WTC11 (cell line): ENCODE measurements at regions not wholly inside any gene's neighbourhood (a gene's known extent, or its start where the extent isn't known, plus 50 kb on each side); places are given as distances from the start of the nearest gene placed in this dataset.

Experiments
- ATAC-seq: fragments of 200-7000 bp; cut with Tn5 transposase; 2 replicates; pipeline ENCODE4 v1.10.0; 2021; ENCODE audit warnings: mild to moderate bottlenecking, moderate library complexity
- CTCF ChIA-PET: fragments of 300-600 bp; sonication (Branson Sonifier 250); formaldehyde crosslinking; loops from one replicate; lab custom pipeline; 2021; ENCODE audit warnings: antibody characterized with exemption; lab: Charles Lee
- POLR2A ChIA-PET: fragments of 350-600 bp; sonication (Branson Sonifier 250); formaldehyde crosslinking; loops from one replicate; lab custom pipeline; 2021; ENCODE audit warnings: antibody characterized with exemption; lab: Charles Lee
- DNase-seq: peaks from one replicate; pipeline ENCODE4 v3.0.0; 2021; ENCODE audit warnings: low spot score
- H3K27ac Mint-ChIP-seq: 2 replicates; pipeline ENCODE4 v1.8.0; 2021; ENCODE audit warnings: mixed read lengths
- H3K27me3 Mint-ChIP-seq: 2 replicates; pipeline ENCODE4 v1.8.0; 2021; ENCODE audit warnings: low read depth, mild to moderate bottlenecking, moderate library complexity, mixed read lengths
- H3K36me3 Mint-ChIP-seq: 2 replicates; pipeline ENCODE4 v1.8.0; 2021; ENCODE audit warnings: mixed read lengths
- H3K4me1 Mint-ChIP-seq: 2 replicates; pipeline ENCODE4 v1.8.0; 2022; ENCODE audit warnings: mixed read lengths
- H3K4me3 Mint-ChIP-seq: 2 replicates; pipeline ENCODE4 v1.8.0; 2021; ENCODE audit warnings: mild to moderate bottlenecking, moderate library complexity, mixed read lengths
- H3K9me3 Mint-ChIP-seq: 2 replicates; pipeline ENCODE4 v1.8.0; 2021; ENCODE audit warnings: mixed read lengths
- ATF1 ChIP-seq: sonication (generic); formaldehyde crosslinking; IDR thresholded peaks from 2 replicates; pipeline ENCODE4 v1.8.1; 2023; ENCODE audit warnings: mild to moderate bottlenecking, moderate library complexity, missing genetic modification reagents
- ESRRA ChIP-seq: sonication (generic); formaldehyde crosslinking; IDR thresholded peaks from 2 replicates; pipeline ENCODE4 v1.8.1; 2022; ENCODE audit warnings: mild to moderate bottlenecking, missing genetic modification reagents, borderline replicate concordance
- FOXK1 ChIP-seq: sonication (generic); formaldehyde crosslinking; IDR thresholded peaks from 2 replicates; pipeline ENCODE4 v1.8.0; 2022; ENCODE audit warnings: mild to moderate bottlenecking, moderate library complexity, missing genetic modification reagents
- FOXP1 ChIP-seq: sonication (generic); formaldehyde crosslinking; IDR thresholded peaks from 2 replicates; pipeline ENCODE4 v1.8.0; 2022; ENCODE audit warnings: missing genetic modification reagents, mild to moderate bottlenecking, moderate library complexity, borderline replicate concordance
- GABPB1 ChIP-seq: sonication (generic); formaldehyde crosslinking; IDR thresholded peaks from 2 replicates; pipeline ENCODE4 v1.8.1; 2023; ENCODE audit warnings: mild to moderate bottlenecking, missing genetic modification reagents
- HMGA2 ChIP-seq: fragments of 250-450 bp; sonication (Bioruptor Pico); IDR thresholded peaks from 2 replicates; pipeline ENCODE4 v1.4.0; 2021; ENCODE audit warnings: mild to moderate bottlenecking, moderate library complexity
- JUN ChIP-seq: sonication (generic); formaldehyde crosslinking; IDR thresholded peaks from 2 replicates; pipeline ENCODE4 v1.8.0; 2023; ENCODE audit warnings: mild to moderate bottlenecking, missing genetic modification reagents
- NR2C2 ChIP-seq: sonication (generic); formaldehyde crosslinking; IDR thresholded peaks from 2 replicates; pipeline ENCODE4 v1.8.0; 2022; ENCODE audit warnings: mild to moderate bottlenecking, missing genetic modification reagents
- RELA ChIP-seq: sonication (generic); formaldehyde crosslinking; IDR thresholded peaks from 2 replicates; pipeline ENCODE4 v1.8.1; 2022; ENCODE audit warnings: missing genetic modification reagents, mild to moderate bottlenecking, borderline replicate concordance
- RORB ChIP-seq: fragments of 250-450 bp; sonication (Bioruptor Pico); IDR thresholded peaks from 2 replicates; pipeline ENCODE4 v1.9.0; 2021; ENCODE audit warnings: mild to moderate bottlenecking
- SMAD3 ChIP-seq: sonication (generic); formaldehyde crosslinking; IDR thresholded peaks from 2 replicates; pipeline ENCODE4 v1.8.0; 2022; ENCODE audit warnings: missing genetic modification reagents, mild to moderate bottlenecking, borderline replicate concordance
- SMAD4 ChIP-seq: sonication (generic); formaldehyde crosslinking; IDR thresholded peaks from 2 replicates; pipeline ENCODE4 v1.8.0; 2022; ENCODE audit warnings: mild to moderate bottlenecking, missing genetic modification reagents
- SP1 ChIP-seq: sonication (generic); formaldehyde crosslinking; conservative IDR thresholded peaks from 2 replicates; pipeline ENCODE4 v1.8.1; 2022; ENCODE audit warnings: missing genetic modification reagents
- ZNF263 ChIP-seq: sonication (generic); formaldehyde crosslinking; IDR thresholded peaks from 2 replicates; pipeline ENCODE4 v1.8.1; 2022; ENCODE audit warnings: low read depth, mild to moderate bottlenecking, moderate library complexity, missing genetic modification reagents
- ZNF396 ChIP-seq: fragments of 250-450 bp; sonication (Bioruptor Pico); IDR thresholded peaks from 2 replicates; pipeline ENCODE4 v1.8.0; 2021; ENCODE audit warnings: mild to moderate bottlenecking, moderate library complexity, borderline replicate concordance
- TF ChIP-seq, protein P1 (sequence below): sonication (generic); formaldehyde crosslinking; IDR thresholded peaks from 2 replicates; pipeline ENCODE4 v1.8.0; 2023; ENCODE audit warnings: missing genetic modification reagents, mild to moderate bottlenecking, borderline replicate concordance
- TF ChIP-seq, protein P2 (sequence below): fragments of 200-600 bp; IDR thresholded peaks from 2 replicates; pipeline ENCODE4 v1.8.0; 2022; ENCODE audit warnings: antibody characterized with exemption
- TF ChIP-seq, protein P3 (sequence below): sonication (generic); formaldehyde crosslinking; IDR thresholded peaks from 2 replicates; pipeline ENCODE4 v1.8.0; 2023; ENCODE audit warnings: missing genetic modification reagents
- TF ChIP-seq, protein P4 (sequence below): sonication (generic); formaldehyde crosslinking; IDR thresholded peaks from 2 replicates; pipeline ENCODE4 v1.8.0; 2022; ENCODE audit warnings: mild to moderate bottlenecking, missing genetic modification reagents
- TF ChIP-seq, protein P5 (sequence below): sonication (generic); formaldehyde crosslinking; IDR thresholded peaks from 2 replicates; pipeline ENCODE4 v1.8.0; 2022; ENCODE audit warnings: missing genetic modification reagents

DNA sequence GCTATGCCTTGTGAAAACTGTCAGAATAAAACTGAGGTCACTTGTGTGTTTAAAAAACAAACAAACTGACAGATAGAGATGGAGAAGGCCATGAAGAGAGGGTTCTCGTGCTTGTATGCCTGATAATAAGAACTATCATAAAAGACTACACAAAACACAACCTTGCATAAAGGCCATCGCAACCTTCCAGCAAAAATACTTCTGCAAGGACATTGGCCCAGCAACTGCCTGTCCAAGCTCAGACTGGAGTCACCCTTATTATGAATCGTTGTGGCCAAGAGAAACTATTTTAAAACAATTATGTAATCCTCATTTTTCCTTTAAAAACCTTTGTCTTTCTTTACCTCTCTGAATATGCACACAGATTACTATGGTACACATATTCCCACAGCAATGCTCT, 93.0 kb upstream of the SMLR1 start:
- no peak overlapping the region for H3K27ac Mint-ChIP-seq
- POLR2A ChIA-PET: no interaction called here
- TF ChIP-seq RORB (CRISPR knock-in tag) (no peak), ZNF396 (CRISPR knock-in tag) (no peak), GABPB1 (CRISPR knock-in tag) (no peak), RELA (CRISPR knock-in tag) (no peak)
- TF ChIP-seq, protein P1, sequence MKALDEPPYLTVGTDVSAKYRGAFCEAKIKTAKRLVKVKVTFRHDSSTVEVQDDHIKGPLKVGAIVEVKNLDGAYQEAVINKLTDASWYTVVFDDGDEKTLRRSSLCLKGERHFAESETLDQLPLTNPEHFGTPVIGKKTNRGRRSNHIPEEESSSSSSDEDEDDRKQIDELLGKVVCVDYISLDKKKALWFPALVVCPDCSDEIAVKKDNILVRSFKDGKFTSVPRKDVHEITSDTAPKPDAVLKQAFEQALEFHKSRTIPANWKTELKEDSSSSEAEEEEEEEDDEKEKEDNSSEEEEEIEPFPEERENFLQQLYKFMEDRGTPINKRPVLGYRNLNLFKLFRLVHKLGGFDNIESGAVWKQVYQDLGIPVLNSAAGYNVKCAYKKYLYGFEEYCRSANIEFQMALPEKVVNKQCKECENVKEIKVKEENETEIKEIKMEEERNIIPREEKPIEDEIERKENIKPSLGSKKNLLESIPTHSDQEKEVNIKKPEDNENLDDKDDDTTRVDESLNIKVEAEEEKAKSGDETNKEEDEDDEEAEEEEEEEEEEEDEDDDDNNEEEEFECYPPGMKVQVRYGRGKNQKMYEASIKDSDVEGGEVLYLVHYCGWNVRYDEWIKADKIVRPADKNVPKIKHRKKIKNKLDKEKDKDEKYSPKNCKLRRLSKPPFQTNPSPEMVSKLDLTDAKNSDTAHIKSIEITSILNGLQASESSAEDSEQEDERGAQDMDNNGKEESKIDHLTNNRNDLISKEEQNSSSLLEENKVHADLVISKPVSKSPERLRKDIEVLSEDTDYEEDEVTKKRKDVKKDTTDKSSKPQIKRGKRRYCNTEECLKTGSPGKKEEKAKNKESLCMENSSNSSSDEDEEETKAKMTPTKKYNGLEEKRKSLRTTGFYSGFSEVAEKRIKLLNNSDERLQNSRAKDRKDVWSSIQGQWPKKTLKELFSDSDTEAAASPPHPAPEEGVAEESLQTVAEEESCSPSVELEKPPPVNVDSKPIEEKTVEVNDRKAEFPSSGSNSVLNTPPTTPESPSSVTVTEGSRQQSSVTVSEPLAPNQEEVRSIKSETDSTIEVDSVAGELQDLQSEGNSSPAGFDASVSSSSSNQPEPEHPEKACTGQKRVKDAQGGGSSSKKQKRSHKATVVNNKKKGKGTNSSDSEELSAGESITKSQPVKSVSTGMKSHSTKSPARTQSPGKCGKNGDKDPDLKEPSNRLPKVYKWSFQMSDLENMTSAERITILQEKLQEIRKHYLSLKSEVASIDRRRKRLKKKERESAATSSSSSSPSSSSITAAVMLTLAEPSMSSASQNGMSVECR (CRISPR knock-in tag): no peak
- TF ChIP-seq, protein P2, sequence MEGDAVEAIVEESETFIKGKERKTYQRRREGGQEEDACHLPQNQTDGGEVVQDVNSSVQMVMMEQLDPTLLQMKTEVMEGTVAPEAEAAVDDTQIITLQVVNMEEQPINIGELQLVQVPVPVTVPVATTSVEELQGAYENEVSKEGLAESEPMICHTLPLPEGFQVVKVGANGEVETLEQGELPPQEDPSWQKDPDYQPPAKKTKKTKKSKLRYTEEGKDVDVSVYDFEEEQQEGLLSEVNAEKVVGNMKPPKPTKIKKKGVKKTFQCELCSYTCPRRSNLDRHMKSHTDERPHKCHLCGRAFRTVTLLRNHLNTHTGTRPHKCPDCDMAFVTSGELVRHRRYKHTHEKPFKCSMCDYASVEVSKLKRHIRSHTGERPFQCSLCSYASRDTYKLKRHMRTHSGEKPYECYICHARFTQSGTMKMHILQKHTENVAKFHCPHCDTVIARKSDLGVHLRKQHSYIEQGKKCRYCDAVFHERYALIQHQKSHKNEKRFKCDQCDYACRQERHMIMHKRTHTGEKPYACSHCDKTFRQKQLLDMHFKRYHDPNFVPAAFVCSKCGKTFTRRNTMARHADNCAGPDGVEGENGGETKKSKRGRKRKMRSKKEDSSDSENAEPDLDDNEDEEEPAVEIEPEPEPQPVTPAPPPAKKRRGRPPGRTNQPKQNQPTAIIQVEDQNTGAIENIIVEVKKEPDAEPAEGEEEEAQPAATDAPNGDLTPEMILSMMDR: no peak
- TF ChIP-seq, all 79 proteins: peak for 0

DNA sequence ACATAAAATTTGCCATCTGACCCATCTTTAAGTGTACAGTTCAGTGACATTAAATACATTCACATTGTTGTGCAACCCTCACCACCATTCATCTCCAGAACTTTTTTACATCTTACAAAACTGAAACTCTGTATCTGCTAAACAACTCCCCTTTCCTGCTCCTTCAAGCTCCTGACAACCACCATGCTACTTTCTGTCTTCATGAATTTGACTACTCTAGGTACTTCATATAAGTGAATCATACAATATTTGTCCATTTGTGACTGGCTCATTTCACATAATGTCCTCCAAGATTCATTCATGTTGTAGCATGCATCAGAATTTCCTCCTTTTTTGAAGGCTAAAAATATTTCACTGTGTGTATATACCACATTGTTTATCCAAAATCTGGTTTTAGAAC, 86.9 kb upstream of the SMLR1 start:
- Mint-ChIP-seq H3K9me3 (no peaks in the 10 kb centered on the region), H3K4me3 (no peak overlapping the region), H3K36me3 (no peaks in the 10 kb centered on the region), H3K4me1 (peaks cover 8% of the 10 kb centered on the region), H3K27me3 (no peaks in the 10 kb centered on the region), H3K27ac (no peak overlapping the region)
- ChIA-PET POLR2A (interaction anchor here (0.6 kb wide), 1 partner anchor 9 kb away, joined by 3 read pairs; no protein-coding TSS in a partner anchor), CTCF (interaction anchor here (3.6 kb wide), 1 partner anchor 42 kb away, joined by 18 read pairs; no protein-coding TSS in a partner anchor)
- TF ChIP-seq SP1 (CRISPR knock-in tag): no peak
- no peak for TF ChIP-seq HMGA2
- TF ChIP-seq, protein P3, sequence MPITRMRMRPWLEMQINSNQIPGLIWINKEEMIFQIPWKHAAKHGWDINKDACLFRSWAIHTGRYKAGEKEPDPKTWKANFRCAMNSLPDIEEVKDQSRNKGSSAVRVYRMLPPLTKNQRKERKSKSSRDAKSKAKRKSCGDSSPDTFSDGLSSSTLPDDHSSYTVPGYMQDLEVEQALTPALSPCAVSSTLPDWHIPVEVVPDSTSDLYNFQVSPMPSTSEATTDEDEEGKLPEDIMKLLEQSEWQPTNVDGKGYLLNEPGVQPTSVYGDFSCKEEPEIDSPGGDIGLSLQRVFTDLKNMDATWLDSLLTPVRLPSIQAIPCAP (CRISPR knock-in tag): no peak
- no peak for TF ChIP-seq FOXP1 (CRISPR knock-in tag)
- TF ChIP-seq, protein P4, sequence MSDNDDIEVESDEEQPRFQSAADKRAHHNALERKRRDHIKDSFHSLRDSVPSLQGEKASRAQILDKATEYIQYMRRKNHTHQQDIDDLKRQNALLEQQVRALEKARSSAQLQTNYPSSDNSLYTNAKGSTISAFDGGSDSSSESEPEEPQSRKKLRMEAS: no peak
- TF ChIP-seq SMAD3 (CRISPR knock-in tag): no peak
- no peak for TF ChIP-seq NR2C2 (CRISPR knock-in tag)
- no peak for TF ChIP-seq SMAD4 (CRISPR knock-in tag)
- TF ChIP-seq ZNF263 (CRISPR knock-in tag): no peak
- TF ChIP-seq ATF1 (CRISPR knock-in tag): no peak
- TF ChIP-seq, protein P5, sequence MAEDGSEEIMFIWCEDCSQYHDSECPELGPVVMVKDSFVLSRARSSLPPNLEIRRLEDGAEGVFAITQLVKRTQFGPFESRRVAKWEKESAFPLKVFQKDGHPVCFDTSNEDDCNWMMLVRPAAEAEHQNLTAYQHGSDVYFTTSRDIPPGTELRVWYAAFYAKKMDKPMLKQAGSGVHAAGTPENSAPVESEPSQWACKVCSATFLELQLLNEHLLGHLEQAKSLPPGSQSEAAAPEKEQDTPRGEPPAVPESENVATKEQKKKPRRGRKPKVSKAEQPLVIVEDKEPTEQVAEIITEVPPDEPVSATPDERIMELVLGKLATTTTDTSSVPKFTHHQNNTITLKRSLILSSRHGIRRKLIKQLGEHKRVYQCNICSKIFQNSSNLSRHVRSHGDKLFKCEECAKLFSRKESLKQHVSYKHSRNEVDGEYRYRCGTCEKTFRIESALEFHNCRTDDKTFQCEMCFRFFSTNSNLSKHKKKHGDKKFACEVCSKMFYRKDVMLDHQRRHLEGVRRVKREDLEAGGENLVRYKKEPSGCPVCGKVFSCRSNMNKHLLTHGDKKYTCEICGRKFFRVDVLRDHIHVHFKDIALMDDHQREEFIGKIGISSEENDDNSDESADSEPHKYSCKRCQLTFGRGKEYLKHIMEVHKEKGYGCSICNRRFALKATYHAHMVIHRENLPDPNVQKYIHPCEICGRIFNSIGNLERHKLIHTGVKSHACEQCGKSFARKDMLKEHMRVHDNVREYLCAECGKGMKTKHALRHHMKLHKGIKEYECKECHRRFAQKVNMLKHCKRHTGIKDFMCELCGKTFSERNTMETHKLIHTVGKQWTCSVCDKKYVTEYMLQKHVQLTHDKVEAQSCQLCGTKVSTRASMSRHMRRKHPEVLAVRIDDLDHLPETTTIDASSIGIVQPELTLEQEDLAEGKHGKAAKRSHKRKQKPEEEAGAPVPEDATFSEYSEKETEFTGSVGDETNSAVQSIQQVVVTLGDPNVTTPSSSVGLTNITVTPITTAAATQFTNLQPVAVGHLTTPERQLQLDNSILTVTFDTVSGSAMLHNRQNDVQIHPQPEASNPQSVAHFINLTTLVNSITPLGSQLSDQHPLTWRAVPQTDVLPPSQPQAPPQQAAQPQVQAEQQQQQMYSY (CRISPR knock-in tag): no peak
- no peak for TF ChIP-seq FOXK1 (CRISPR knock-in tag)
- TF ChIP-seq JUN (CRISPR knock-in tag): no peak
- TF ChIP-seq ESRRA: no peak
- no peak for ATAC-seq
- no peak for DNase-seq

More for the DNA sequence above, 93.0 kb upstream of the SMLR1 start:
- Mint-ChIP-seq H3K27me3 (no peaks in the 10 kb centered on the region), H3K36me3 (0 out of 2 replicates have a peak, but pooled peaks cover 7% of the 10 kb centered on the region), H3K4me1 (peaks cover 7% of the 10 kb centered on the region), H3K9me3 (peaks cover 7% of the 10 kb centered on the region), H3K4me3 (no peak overlapping the region)
- DNase-seq: no peak
- CTCF ChIA-PET: no interaction called here
- no peak for ATAC-seq
